ENCODE measurements at regions not wholly inside any gene's neighbourhood (a gene's known extent, or its start where the extent isn't known, plus 50 kb on each side); places are given as distances from the start of the nearest gene placed in this dataset.

- DNase-seq: no peak
Observed at GRCh38 chr2:217573571-217573970, 429.2 kb downstream of the TNS1 start.

GRCh38 chr2:217570394-217570793, 432.4 kb downstream of the TNS1 start:
- no peak for DNase-seq

GRCh38 chr2:217568289-217568971, 434.4 kb downstream of the TNS1 start:
- no peak for DNase-seq

GRCh38 chr2:217563565-217563964, 439.2 kb downstream of the TNS1 start:
- DNase-seq: no peak

- DNase-seq: no peak
Observed at GRCh38 chr2:217562871-217563480, 439.8 kb downstream of the TNS1 start.

GRCh38 chr2:217559084-217559483, 443.7 kb downstream of the TNS1 start:
- no peak for DNase-seq

GRCh38 chr2:217555081-217555876, 447.5 kb downstream of the TNS1 start:
- DNase-seq: no peak

- DNase-seq: no peak
Observed at GRCh38 chr2:217553679-217554078, 449.1 kb downstream of the TNS1 start.

- DNase-seq: no peak
Observed at GRCh38 chr2:217553202-217553601, 449.6 kb downstream of the TNS1 start.

- DNase-seq: no peak
Observed at GRCh38 chr2:217552081-217552480, 450.7 kb downstream of the TNS1 start.

GRCh38 chr2:217551252-217551899, 451.4 kb downstream of the TNS1 start:
- DNase-seq: no peak

- no peak for DNase-seq
Observed at GRCh38 chr2:217539126-217539525, 463.7 kb downstream of the TNS1 start.

- DNase-seq: no peak
Observed at GRCh38 chr2:217538719-217539118, 464.1 kb downstream of the TNS1 start.

- no peak for DNase-seq
Observed at GRCh38 chr2:217535957-217536708, 466.7 kb downstream of the TNS1 start.

- no peak for DNase-seq
Observed at GRCh38 chr2:217530392-217531090, 472.3 kb downstream of the TNS1 start.

GRCh38 chr2:217529271-217529670, 473.5 kb downstream of the TNS1 start:
- DNase-seq: no peak

- no peak for DNase-seq
Observed at GRCh38 chr2:217527590-217528202, 475.1 kb downstream of the TNS1 start.

GRCh38 chr2:217525076-217525475, 477.7 kb downstream of the TNS1 start:
- DNase-seq: no peak

GRCh38 chr2:217523286-217523685, 479.5 kb downstream of the TNS1 start:
- no peak for DNase-seq

GRCh38 chr2:217521820-217522219, 481.0 kb downstream of the TNS1 start:
- no peak for DNase-seq

GRCh38 chr2:217520356-217521010, 482.3 kb downstream of the TNS1 start:
- no peak for DNase-seq
